Breast epithelium (tissue), 4 donors: ENCODE measurements at regions not wholly inside any gene's neighbourhood (a gene's known extent, or its start where the extent isn't known, plus 50 kb on each side); places are given as distances from the start of the nearest gene placed in this dataset.

ENCODE experiments used
- DNase-seq, 2 donors: peaks; one replicate each; pipeline ENCODE4 v3.0.0-alpha.2; 2019; ENCODE audit warnings: low spot score in 2 of 2
- H3K27ac ChIP-seq, 2 donors: fragments of 200-600 bp; sonication (generic) in 1 of 2; one replicate each; pipeline ENCODE4 v1.5.1; 2016 to 2019; ENCODE audit warnings: mild to moderate bottlenecking in 1 of 2
- H3K27me3 ChIP-seq, 2 donors: fragments of 200-600 bp; sonication (generic) in 1 of 2; one replicate each; pipeline versions ENCODE4 v1.5.1 to v1.6.0; 2017 to 2019; ENCODE audit warnings: control low read depth in 1 of 2, mild to moderate bottlenecking in 1 of 2
- H3K36me3 ChIP-seq: fragments of 200-600 bp; one replicate; pipeline ENCODE4 v1.5.1; 2019
- H3K4me1 ChIP-seq, 2 donors: fragments of 200-600 bp; sonication (generic); one replicate each; pipeline ENCODE4 v1.5.1; 2016 to 2019; ENCODE audit warnings: control low read depth in 1 of 2
- H3K4me3 ChIP-seq, 3 donors: fragments of 200-600 bp; sonication (generic); 1 replicate in 2 of 3; 2 replicates in 1 of 3; pipeline ENCODE4 v1.5.1; 2016 to 2019; ENCODE audit warnings: mild to moderate bottlenecking in 3 of 3, moderate library complexity in 2 of 3
- H3K9me3 ChIP-seq, 2 donors: fragments of 200-600 bp; sonication (generic) in 1 of 2; one replicate each; pipeline ENCODE4 v1.5.1; 2016 to 2019; ENCODE audit warnings: control low read depth in 1 of 2
- POLR2A ChIP-seq: fragments of 450-650 bp; IDR thresholded peaks from one replicate; pipeline ENCODE4 v1.6.1; 2016; ENCODE audit warnings: antibody characterized with exemption, mild to moderate bottlenecking, moderate library complexity
- POLR2AphosphoS5 ChIP-seq, 3 donors: sonication (generic); formaldehyde crosslinking; IDR thresholded peaks; one replicate each; pipeline ENCODE4 v1.6.1; 2017; ENCODE audit warnings: antibody characterized with exemption in 3 of 3
- intact Hi-C: fragments of 100-400 bp; cut with DNase I; formaldehyde crosslinking; loops from one replicate; pipeline ENCODE4 v1.15.1; 2023; ENCODE audit warnings: low total_unique reads
- TF ChIP-seq, protein P1 (sequence below), 3 donors: fragments of 450-650 bp; IDR thresholded peaks; one replicate each; pipeline ENCODE4 v1.5.1; 2016 to 2017; ENCODE audit warnings: antibody characterized with exemption in 3 of 3, mild to moderate bottlenecking in 3 of 3, moderate library complexity in 3 of 3

DNA sequence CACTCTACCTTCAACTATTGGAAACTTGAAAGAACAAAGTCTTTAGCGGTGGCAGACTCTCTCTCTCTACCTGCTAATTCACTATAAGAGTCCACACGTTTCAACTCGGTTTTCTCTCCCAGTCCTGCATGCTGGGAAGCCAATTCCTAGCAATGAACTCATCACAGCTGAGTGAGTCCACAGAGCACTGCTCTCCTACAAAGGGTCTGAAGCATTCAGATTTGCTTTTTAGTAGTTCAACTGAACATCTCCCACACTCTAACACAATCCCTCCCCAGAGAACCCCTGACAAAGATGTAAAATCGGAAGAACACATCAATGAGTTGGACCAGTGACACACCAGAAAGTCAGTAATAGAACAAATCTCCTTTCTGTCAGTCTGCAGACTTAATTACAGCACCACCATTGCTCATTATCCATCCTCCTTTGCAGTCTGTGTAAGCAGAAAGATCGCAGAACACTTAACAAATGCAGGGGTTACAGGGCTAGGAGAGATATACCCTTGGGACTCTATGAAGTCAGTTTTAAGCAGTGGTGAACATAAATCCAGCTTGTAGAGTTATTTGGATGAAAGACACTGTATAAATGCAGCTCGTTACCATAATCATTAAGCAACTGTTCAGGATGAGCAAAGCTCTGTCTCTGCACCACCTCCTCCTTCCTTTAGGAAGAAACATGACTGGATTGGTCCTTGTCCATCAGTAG is 353.4 kb upstream of the GRIA1 start:
- DNase-seq: no peak
- Histone ChIP-seq H3K27me3 (no peaks in the 10 kb centered on the region), H3K27ac (no peak overlapping the region), H3K4me1 (no peaks in the 10 kb centered on the region), H3K9me3 (no peaks in the 10 kb centered on the region), H3K36me3 (no peaks in the 10 kb centered on the region), H3K4me3 (no peak overlapping the region)
- intact Hi-C loops: no loop called here
- TF ChIP-seq POLR2A (no peak), POLR2AphosphoS5 (IDR thresholded peaks at IDR 0.05) (no peak)
- TF ChIP-seq, protein P1, sequence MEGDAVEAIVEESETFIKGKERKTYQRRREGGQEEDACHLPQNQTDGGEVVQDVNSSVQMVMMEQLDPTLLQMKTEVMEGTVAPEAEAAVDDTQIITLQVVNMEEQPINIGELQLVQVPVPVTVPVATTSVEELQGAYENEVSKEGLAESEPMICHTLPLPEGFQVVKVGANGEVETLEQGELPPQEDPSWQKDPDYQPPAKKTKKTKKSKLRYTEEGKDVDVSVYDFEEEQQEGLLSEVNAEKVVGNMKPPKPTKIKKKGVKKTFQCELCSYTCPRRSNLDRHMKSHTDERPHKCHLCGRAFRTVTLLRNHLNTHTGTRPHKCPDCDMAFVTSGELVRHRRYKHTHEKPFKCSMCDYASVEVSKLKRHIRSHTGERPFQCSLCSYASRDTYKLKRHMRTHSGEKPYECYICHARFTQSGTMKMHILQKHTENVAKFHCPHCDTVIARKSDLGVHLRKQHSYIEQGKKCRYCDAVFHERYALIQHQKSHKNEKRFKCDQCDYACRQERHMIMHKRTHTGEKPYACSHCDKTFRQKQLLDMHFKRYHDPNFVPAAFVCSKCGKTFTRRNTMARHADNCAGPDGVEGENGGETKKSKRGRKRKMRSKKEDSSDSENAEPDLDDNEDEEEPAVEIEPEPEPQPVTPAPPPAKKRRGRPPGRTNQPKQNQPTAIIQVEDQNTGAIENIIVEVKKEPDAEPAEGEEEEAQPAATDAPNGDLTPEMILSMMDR (IDR thresholded peaks at IDR 0.05): no peak

DNA sequence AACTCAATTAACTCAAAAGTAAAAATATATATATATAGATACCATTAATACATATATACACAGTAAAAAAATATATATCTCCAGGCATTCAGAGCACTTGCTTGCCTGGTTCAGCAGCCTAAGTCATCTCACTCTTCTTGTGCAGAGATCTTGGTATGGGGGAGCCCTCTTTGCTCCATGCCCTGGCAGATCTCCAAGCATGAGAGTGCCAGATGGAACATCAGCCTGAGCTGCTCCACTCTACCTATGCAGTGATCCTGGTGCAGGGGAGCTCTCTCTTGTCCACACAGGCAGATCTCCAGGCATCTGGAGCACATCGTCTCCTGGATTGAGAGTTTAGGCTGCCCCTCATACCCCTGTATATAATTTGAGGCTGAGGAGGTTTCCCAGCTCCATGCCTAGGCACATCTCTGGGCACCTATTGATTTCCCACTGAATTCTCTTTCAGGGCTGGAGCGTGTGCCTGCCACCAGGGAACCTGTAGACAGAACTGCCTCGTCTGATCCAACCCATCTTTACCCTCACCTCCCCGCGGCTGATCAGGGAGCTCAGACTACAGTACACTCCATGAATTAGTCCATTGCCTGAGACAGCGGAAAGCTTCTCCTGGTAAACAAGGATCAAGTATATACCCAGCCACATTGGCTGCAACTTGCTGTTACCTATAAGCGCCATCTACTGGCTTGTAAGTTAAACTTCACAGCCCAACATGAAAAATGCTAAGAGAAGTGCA is 342.4 kb upstream of the GRIA1 start:
- Histone ChIP-seq H3K27me3 (no peaks in the 10 kb centered on the region), H3K4me1 (no peaks in the 10 kb centered on the region), H3K36me3 (no peaks in the 10 kb centered on the region), H3K9me3 (peaks cover 3 to 20% of the 10 kb centered on the region in 2 donors), H3K27ac (no peak overlapping the region), H3K4me3 (no peak overlapping the region)
- DNase-seq: no peak
- TF ChIP-seq, protein P1 (IDR thresholded peaks at IDR 0.05): peak in 1 of 3 donors; percentile 40
- no peak for TF ChIP-seq POLR2A
- intact Hi-C loops: no loop called here

DNA sequence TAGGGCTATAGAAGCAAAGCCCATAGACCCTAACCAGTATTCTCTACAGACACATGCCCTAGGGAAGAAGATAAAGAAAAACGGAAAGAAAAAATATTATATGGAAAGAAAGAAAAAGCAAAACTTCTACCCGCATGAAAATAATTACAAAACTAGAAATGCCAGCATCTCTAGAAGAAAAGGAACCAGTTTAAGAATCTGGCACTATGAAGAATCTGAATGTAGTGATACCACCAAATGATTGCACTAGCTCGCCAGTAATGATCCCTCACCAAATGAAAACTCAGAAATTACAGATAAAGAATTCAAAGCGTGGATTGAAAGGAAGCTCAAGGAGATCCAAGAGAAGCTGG is 341.9 kb upstream of the GRIA1 start:
- Histone ChIP-seq H3K9me3 (peaks cover 3 to 15% of the 10 kb centered on the region in 2 donors), H3K4me1 (no peaks in the 10 kb centered on the region), H3K27ac (no peak overlapping the region), H3K4me3 (no peak overlapping the region), H3K36me3 (no peaks in the 10 kb centered on the region), H3K27me3 (no peaks in the 10 kb centered on the region)
- intact Hi-C loops: no loop called here
- TF ChIP-seq, protein P1 (IDR thresholded peaks at IDR 0.05): no peak
- TF ChIP-seq POLR2A (no peak), POLR2AphosphoS5 (IDR thresholded peaks at IDR 0.05) (no peak)
- no peak for DNase-seq

DNA sequence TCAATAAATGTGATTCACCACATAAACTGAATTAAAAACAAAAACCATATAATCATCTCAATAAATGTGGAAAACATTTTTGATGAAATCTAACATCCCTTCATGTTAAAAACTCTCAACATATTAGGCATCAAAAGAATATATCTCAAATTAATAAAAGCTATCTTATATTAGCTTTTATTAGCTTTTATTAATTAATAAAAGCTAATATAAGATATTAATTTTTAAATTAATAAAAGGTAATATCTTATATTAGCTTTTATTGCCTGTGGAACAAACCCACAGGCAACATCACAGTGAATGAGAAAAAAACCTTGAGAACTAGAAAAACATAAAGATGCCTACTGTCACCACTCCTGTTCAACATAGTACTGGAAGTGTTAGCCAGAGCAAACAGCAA is 338.9 kb upstream of the GRIA1 start:
- no peaks in the 10 kb centered on the region for H3K4me1 ChIP-seq
- intact Hi-C loops: no loop called here
- no peak overlapping the region for H3K27ac ChIP-seq
- TF ChIP-seq POLR2AphosphoS5 (IDR thresholded peaks at IDR 0.05) (no peak), POLR2A (no peak)
- TF ChIP-seq, protein P1 (IDR thresholded peaks at IDR 0.05): no peak
- no peaks in the 10 kb centered on the region for H3K36me3 ChIP-seq
- no peak overlapping the region for H3K4me3 ChIP-seq
- no peaks in the 10 kb centered on the region for H3K27me3 ChIP-seq
- no peaks in the 10 kb centered on the region for H3K9me3 ChIP-seq
- DNase-seq: no peak

DNA sequence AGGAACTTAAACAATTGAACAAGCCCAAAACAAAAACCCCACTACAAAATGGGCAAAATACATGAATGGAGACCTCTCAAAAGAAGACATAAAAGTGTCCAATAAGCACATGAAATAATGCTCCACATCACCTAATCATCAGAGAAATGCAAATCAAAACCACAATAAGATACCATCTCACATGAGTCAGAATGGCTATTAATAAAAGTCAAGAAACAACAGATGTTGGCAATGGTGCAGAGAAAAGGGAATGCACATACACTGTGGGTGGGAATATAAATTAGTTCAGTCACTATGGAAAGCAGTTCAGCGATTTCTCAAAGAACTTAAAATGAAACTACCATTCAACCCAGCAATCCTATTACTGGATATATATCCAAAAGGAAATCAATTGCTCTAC is 337.4 kb upstream of the GRIA1 start:
- Histone ChIP-seq H3K4me3 (no peak overlapping the region), H3K36me3 (no peaks in the 10 kb centered on the region), H3K27ac (no peak overlapping the region), H3K27me3 (no peaks in the 10 kb centered on the region), H3K4me1 (no peaks in the 10 kb centered on the region), H3K9me3 (no peaks in the 10 kb centered on the region)
- no peak for DNase-seq
- no peak for TF ChIP-seq POLR2AphosphoS5 (IDR thresholded peaks at IDR 0.05)
- TF ChIP-seq POLR2A: no peak
- TF ChIP-seq, protein P1 (IDR thresholded peaks at IDR 0.05): no peak
- intact Hi-C loops: no loop called here
